Panc1 (cell line): ENCODE measurements at regions not wholly inside any gene's neighbourhood (a gene's known extent, or its start where the extent isn't known, plus 50 kb on each side); places are given as distances from the start of the nearest gene placed in this dataset.

Source experiments
- POLR2AphosphoS5 ChIP-seq: IDR thresholded peaks from 2 replicates; pipeline ENCODE4 v1.6.1; 2012; ENCODE audit warnings: mild to moderate bottlenecking, low read depth, low read length, moderate library complexity
- REST ChIP-seq, 2 experiments: IDR thresholded peaks; 2 replicates each; pipeline ENCODE4 v1.6.1; 2011 to 2012; ENCODE audit warnings: low read depth in 2 of 2, control low read depth in 1 of 2, low read length in 1 of 2, mild to moderate bottlenecking in 1 of 2, moderate library complexity in 1 of 2; ENCODE audit not compliant: insufficient read depth in 1 of 2
- SIN3A ChIP-seq: IDR thresholded peaks from 2 replicates; pipeline ENCODE4 v1.6.1; 2012; ENCODE audit warnings: low read depth, mild to moderate bottlenecking, low read length, moderate library complexity, borderline replicate concordance; ENCODE audit not compliant: insufficient read depth
- TF ChIP-seq, protein P1 (sequence below): fragments of 450-650 bp; IDR thresholded peaks from 2 replicates; pipeline ENCODE4 v1.5.1; 2017; ENCODE audit warnings: mild to moderate bottlenecking

DNA sequence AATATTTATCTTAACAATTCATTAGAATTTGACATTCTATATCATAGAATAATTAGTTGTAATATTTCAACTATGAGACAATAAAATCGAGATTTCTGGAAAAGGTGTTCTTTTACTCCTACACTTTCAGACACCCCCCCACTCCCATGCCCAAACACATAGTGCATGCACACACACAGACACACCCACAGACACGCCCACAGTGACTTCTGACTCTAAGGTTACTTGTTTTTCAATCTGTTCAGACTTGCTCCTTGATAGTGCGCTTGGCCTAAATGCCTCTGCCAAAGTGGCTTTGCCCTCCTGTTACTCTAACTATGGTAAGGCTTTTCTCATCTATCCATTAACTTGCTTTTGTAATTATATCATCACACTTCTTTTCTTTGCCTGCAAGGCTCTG, 144.0 kb upstream of the PPP1R3A start:
- TF ChIP-seq, protein P1, sequence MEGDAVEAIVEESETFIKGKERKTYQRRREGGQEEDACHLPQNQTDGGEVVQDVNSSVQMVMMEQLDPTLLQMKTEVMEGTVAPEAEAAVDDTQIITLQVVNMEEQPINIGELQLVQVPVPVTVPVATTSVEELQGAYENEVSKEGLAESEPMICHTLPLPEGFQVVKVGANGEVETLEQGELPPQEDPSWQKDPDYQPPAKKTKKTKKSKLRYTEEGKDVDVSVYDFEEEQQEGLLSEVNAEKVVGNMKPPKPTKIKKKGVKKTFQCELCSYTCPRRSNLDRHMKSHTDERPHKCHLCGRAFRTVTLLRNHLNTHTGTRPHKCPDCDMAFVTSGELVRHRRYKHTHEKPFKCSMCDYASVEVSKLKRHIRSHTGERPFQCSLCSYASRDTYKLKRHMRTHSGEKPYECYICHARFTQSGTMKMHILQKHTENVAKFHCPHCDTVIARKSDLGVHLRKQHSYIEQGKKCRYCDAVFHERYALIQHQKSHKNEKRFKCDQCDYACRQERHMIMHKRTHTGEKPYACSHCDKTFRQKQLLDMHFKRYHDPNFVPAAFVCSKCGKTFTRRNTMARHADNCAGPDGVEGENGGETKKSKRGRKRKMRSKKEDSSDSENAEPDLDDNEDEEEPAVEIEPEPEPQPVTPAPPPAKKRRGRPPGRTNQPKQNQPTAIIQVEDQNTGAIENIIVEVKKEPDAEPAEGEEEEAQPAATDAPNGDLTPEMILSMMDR, result no peak
- TF ChIP-seq POLR2AphosphoS5, result no peak
- TF ChIP-seq REST (IDR thresholded peaks at IDR 0.05; ENCODE audit: insufficient read depth in 1 of 2, low read depth in 2 of 2, low read length in 1 of 2), result no peak
- TF ChIP-seq SIN3A, result no peak
